GM19463 (cell line): ENCODE measurements at regions not wholly inside any gene's neighbourhood (a gene's known extent, or its start where the extent isn't known, plus 50 kb on each side); places are given as distances from the start of the nearest gene placed in this dataset.

Experiments
- ATAC-seq: cut with Tn5 transposase; IDR thresholded peaks from one replicate; pipeline ENCODE4 v1.9.1; 2021; ENCODE audit warnings: mild to moderate bottlenecking, moderate library complexity; ENCODE audit not compliant: unreplicated experiment

GRCh38 chr20:4601630-4602296 lies 84.5 kb upstream of the PRNP start:
- ATAC-seq = no peak

GRCh38 chr20:4600308-4601014 lies 85.8 kb upstream of the PRNP start:
- ATAC-seq = no peak

GRCh38 chr20:4597215-4597614 lies 89.0 kb upstream of the PRNP start:
- ATAC-seq = no peak

- no peak for ATAC-seq
These were observed 93.1 kb upstream of the PRNP start for GRCh38 chr20:4593149-4593525.

GRCh38 chr20:4592316-4593148 lies 93.7 kb upstream of the PRNP start:
- no peak for ATAC-seq

GRCh38 chr20:4591975-4592315 lies 94.3 kb upstream of the PRNP start:
- no peak for ATAC-seq

GRCh38 chr20:4585758-4586157 lies 100.5 kb upstream of the PRNP start:
- ATAC-seq = no peak

GRCh38 chr20:4585104-4585753 lies 101.0 kb upstream of the PRNP start:
- ATAC-seq = no peak

- ATAC-seq = no peak
These were observed 101.7 kb upstream of the PRNP start for GRCh38 chr20:4584510-4584909.

- no peak for ATAC-seq
These were observed 104.4 kb upstream of the PRNP start for GRCh38 chr20:4581838-4582237.

GRCh38 chr20:4578375-4578774 lies 107.9 kb upstream of the PRNP start:
- no peak for ATAC-seq

- ATAC-seq = no peak
These were observed 111.9 kb upstream of the PRNP start for GRCh38 chr20:4574356-4574690.

GRCh38 chr20:4573564-4574355 lies 112.5 kb upstream of the PRNP start:
- ATAC-seq = no peak

GRCh38 chr20:4571759-4572531 lies 114.3 kb upstream of the PRNP start:
- no peak for ATAC-seq

GRCh38 chr20:4569865-4570264 lies 116.4 kb upstream of the PRNP start:
- no peak for ATAC-seq

- no peak for ATAC-seq
These were observed 117.2 kb upstream of the PRNP start for GRCh38 chr20:4569092-4569491.

- ATAC-seq = no peak
These were observed 117.8 kb upstream of the PRNP start for GRCh38 chr20:4568361-4568959.

GRCh38 chr20:4567170-4567569 lies 119.1 kb upstream of the PRNP start:
- no peak for ATAC-seq

GRCh38 chr20:4563534-4563933 lies 122.7 kb upstream of the PRNP start:
- no peak for ATAC-seq

GRCh38 chr20:4563031-4563430 lies 123.2 kb upstream of the PRNP start:
- no peak for ATAC-seq
